Cardiac fibroblast (primary cell): ENCODE measurements at regions not wholly inside any gene's neighbourhood (a gene's known extent, or its start where the extent isn't known, plus 50 kb on each side); places are given as distances from the start of the nearest gene placed in this dataset.

ENCODE experiments used
- DNase-seq, 2 donors: peaks; one replicate each; pipeline versions ENCODE4 v3.0.0 to v3.0.0-alpha.2; 2010; ENCODE audit warnings: low read depth in 2 of 2
- H3K4me3 ChIP-seq, 2 donors: replicated peaks in 1 of 2; 1 replicate in 1 of 2; 2 replicates in 1 of 2; pipeline ENCODE4 v1.5.1; 2011; ENCODE audit warnings: low read depth in 2 of 2, low read length in 2 of 2, mild to moderate bottlenecking in 2 of 2, moderate library complexity in 1 of 2
- TF ChIP-seq, protein P1 (sequence below): IDR thresholded peaks from one replicate; pipeline ENCODE4 v1.5.1; 2011; ENCODE audit warnings: low read depth, mild to moderate bottlenecking, low read length, inconsistent platforms

DNA sequence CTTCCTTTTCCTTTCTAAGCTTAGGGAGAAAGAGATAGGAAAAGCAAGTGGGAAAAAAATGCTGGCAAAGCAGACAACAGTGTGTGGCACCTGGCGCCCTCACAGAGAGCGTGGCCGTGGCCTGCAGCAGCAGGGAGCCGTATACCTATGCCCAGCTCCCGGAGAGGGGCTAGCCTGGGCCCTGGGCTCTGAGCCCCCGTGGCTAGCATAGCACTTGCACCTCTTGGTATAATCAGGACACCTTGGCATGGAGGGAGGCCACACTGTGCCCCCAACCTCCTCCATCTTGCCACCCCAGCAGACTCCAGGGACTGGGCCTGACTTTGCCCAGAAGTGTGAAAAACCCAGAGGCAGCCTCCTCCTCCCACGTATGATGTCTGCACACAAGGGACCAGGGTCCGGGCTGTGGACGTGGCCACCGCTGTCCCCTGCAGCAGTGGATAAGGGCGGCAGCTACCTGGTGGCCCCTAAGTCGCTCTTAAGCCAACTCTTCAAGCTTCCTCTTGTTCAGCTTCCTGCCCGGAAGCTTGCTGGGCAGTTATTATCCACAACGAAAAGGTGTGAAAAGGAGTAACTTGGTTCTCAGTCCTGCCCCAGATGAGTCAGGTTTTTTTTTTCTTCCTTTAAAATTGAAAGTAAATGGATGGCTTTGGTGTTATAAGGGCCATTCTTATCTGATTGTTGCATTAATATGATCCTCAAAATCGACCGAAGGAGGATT is 249.1 kb upstream of the PITRM1 start:
- TF ChIP-seq, protein P1, sequence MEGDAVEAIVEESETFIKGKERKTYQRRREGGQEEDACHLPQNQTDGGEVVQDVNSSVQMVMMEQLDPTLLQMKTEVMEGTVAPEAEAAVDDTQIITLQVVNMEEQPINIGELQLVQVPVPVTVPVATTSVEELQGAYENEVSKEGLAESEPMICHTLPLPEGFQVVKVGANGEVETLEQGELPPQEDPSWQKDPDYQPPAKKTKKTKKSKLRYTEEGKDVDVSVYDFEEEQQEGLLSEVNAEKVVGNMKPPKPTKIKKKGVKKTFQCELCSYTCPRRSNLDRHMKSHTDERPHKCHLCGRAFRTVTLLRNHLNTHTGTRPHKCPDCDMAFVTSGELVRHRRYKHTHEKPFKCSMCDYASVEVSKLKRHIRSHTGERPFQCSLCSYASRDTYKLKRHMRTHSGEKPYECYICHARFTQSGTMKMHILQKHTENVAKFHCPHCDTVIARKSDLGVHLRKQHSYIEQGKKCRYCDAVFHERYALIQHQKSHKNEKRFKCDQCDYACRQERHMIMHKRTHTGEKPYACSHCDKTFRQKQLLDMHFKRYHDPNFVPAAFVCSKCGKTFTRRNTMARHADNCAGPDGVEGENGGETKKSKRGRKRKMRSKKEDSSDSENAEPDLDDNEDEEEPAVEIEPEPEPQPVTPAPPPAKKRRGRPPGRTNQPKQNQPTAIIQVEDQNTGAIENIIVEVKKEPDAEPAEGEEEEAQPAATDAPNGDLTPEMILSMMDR = no peak
- no peak for DNase-seq
- H3K4me3 ChIP-seq = no peak overlapping the region

GRCh38 chr10:3420527-3421469 is 248.2 kb upstream of the PITRM1 start:
- TF ChIP-seq, protein P1 = no peak
- no peak for DNase-seq
- no peak overlapping the region for H3K4me3 ChIP-seq

GRCh38 chr10:3419719-3420495 is 247.3 kb upstream of the PITRM1 start:
- DNase-seq = no peak
- TF ChIP-seq, protein P1 = no peak
- H3K4me3 ChIP-seq = no peak overlapping the region

DNA sequence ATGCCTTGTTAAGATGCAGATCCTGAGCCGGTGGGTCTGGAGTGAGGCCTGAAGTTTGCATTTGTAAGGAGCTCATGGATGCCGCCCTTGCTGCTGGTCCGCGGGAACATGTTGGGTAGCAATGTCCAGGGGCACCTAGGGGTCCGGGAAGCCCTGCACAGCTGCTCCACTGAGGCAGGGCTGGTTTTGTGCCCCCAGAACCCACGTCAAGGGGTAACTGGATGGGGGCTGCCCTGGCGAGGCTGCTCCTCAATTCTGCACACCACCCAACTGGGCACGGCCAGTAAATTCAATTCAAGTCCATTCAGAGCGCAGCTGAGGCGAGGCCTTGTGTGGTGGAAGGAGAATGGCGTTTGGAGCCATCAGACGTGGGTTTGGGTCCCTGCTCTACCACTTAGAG is 246.3 kb upstream of the PITRM1 start:
- no peak for DNase-seq
- H3K4me3 ChIP-seq = no peak overlapping the region
- TF ChIP-seq, protein P1 = no peak

DNA sequence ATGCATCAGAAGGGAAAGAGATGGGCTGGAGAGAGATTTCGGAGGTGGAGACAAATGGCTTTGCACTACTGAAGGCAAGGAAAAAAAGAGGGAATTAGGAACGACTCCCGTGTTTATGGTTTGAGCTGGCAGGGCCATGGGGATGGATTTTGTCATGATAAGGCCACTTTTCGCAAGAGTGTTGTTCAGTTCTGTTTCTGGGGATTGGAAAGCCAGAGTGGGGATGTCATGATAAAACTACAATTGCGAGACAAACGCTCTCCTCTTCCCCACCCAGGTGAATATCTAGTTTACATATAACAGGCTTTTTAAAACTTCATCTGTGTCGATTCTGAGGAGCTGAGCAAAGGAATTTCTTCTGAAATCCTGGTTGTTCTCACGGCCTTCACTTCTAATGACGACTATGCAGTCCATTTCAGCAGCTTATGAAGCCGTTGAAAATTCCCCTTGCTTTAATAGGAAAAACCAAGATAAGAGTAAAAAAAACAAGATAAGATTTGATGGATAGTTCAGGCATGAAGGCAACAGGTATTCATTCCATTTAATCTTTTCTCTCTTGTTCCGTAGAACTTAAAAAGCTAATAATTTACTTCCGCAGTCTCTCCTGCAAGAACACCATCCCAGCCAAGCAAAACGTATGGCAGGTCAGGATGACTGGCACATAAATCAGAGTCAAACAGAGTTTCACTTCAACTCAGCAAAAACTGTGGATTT is 245.6 kb upstream of the PITRM1 start:
- H3K4me3 ChIP-seq = no peak overlapping the region
- DNase-seq = no peak
- TF ChIP-seq, protein P1 = no peak

GRCh38 chr10:3417096-3417495 is 244.5 kb upstream of the PITRM1 start:
- H3K4me3 ChIP-seq = no peak overlapping the region
- TF ChIP-seq, protein P1 = no peak

More at GRCh38 chr10:3417096-3417495, 244.5 kb upstream of the PITRM1 start:
- DNase-seq = no peak
